H1 (cell line): ENCODE measurements at regions not wholly inside any gene's neighbourhood (a gene's known extent, or its start where the extent isn't known, plus 50 kb on each side); places are given as distances from the start of the nearest gene placed in this dataset.
A peak's percentile ranks its signal among the peaks of the same experiment; 100 is the strongest.

ENCODE experiments used
- CTCF ChIA-PET: fragments of 300-600 bp; sonication (Branson Sonifier 250); formaldehyde crosslinking; loops from one replicate; lab custom pipeline; 2021; ENCODE audit not compliant: partially characterized antibody; lab: Charles Lee
- POLR2A ChIA-PET: fragments of 300-600 bp; sonication (Branson Sonifier 250); formaldehyde crosslinking; loops from one replicate; lab custom pipeline; 2021; ENCODE audit warnings: inconsistent platforms; ENCODE audit not compliant: partially characterized antibody; lab: Charles Lee
- DNase-seq, 2 experiments: peaks; one replicate each; pipeline versions ENCODE4 v3.0.0 to v3.0.0-alpha.2; 2010 to 2022; ENCODE audit warnings: low spot score in 2 of 2, low read depth in 1 of 2, mixed read lengths in 1 of 2
- FAIRE-seq: peaks from 2 replicates; lab custom pipeline; 2011; peaks lifted over from hg19 to GRCh38; lab: Jason Lieb, UNC
- H2AFZ ChIP-seq: 2 replicates; pipeline ENCODE4 v1.8.1; 2012; ENCODE audit warnings: low read length, inconsistent platforms
- H2AK5ac ChIP-seq: 2 replicates; pipeline ENCODE4 v1.6.1; 2013; ENCODE audit warnings: low read depth, low read length
- H2BK120ac ChIP-seq: replicated peaks from 2 replicates; pipeline ENCODE3; 2013; ENCODE audit warnings: low read depth, low read length, inconsistent platforms
- H2BK12ac ChIP-seq: 2 replicates; pipeline ENCODE4 v1.6.1; 2013; ENCODE audit warnings: low read depth, low read length
- H2BK15ac ChIP-seq: 2 replicates; pipeline ENCODE4 v1.6.1; 2013; ENCODE audit warnings: low read length
- H2BK20ac ChIP-seq: 2 replicates; pipeline ENCODE4 v1.6.1; 2013; ENCODE audit warnings: low read length
- H2BK5ac ChIP-seq: 2 replicates; pipeline ENCODE4 v1.6.1; 2013; ENCODE audit warnings: low read depth, low read length
- H3K14ac ChIP-seq: 2 replicates; pipeline ENCODE4 v1.6.1; 2013; ENCODE audit warnings: inconsistent platforms; ENCODE audit not compliant: insufficient read length
- H3K18ac ChIP-seq: 2 replicates; pipeline ENCODE4 v1.6.1; 2013; ENCODE audit warnings: low read length; ENCODE audit errors: extremely low read depth
- H3K23ac ChIP-seq: 2 replicates; pipeline ENCODE4 v1.6.1; 2013; ENCODE audit warnings: inconsistent platforms; ENCODE audit not compliant: insufficient read length
- H3K23me2 ChIP-seq: 2 replicates; pipeline ENCODE4 v1.6.1; 2013; ENCODE audit warnings: low read depth, low read length
- H3K27ac ChIP-seq: 2 replicates; pipeline ENCODE4 v1.6.1; 2011; ENCODE audit warnings: low read depth, low read length, inconsistent platforms
- H3K27me3 ChIP-seq, 4 experiments: replicated peaks in 1 of 4; 1 replicate in 1 of 4; 2 replicates in 3 of 4; pipeline versions ENCODE4 v1.6.1 to v1.8.1; 2011 to 2013; ENCODE audit warnings: low read length in 3 of 4, mild to moderate bottlenecking in 3 of 4, inconsistent platforms in 2 of 4, mixed read lengths in 2 of 4, moderate library complexity in 1 of 4; ENCODE audit not compliant: control insufficient read depth in 3 of 4, insufficient read depth in 3 of 4; ENCODE audit errors: extremely low read depth in 1 of 4
- H3K36me3 ChIP-seq, 4 experiments: 2 replicates each; pipeline versions ENCODE4 v1.6.1 to v1.8.1; 2011 to 2013; ENCODE audit warnings: mild to moderate bottlenecking in 4 of 4, low read length in 3 of 4, moderate library complexity in 2 of 4, control low read depth in 1 of 4, inconsistent platforms in 1 of 4; ENCODE audit not compliant: insufficient read depth in 4 of 4, control insufficient read depth in 2 of 4
- H3K4ac ChIP-seq: replicated peaks from 2 replicates; pipeline ENCODE3; 2013; ENCODE audit warnings: low read length, low read depth, mixed read lengths, inconsistent platforms; ENCODE audit not compliant: insufficient read length
- H3K4me1 ChIP-seq, 4 experiments: replicated peaks in 1 of 4; 1 replicate in 1 of 4; 2 replicates in 3 of 4; pipeline versions ENCODE4 v1.6.1 to v1.8.1; 2011 to 2013; ENCODE audit warnings: low read length in 3 of 4, inconsistent platforms in 2 of 4, mixed read lengths in 1 of 4; ENCODE audit not compliant: insufficient read depth in 4 of 4, control insufficient read depth in 3 of 4
- H3K4me2 ChIP-seq, 2 experiments: 2 replicates each; pipeline versions ENCODE4 v1.6.1 to v1.8.1; 2011 to 2013; ENCODE audit warnings: low read depth in 2 of 2, low read length in 2 of 2, control low read depth in 1 of 2, inconsistent platforms in 1 of 2, mild to moderate bottlenecking in 1 of 2; ENCODE audit not compliant: insufficient read depth in 1 of 2
- H3K4me3 ChIP-seq, 4 experiments: fragments of 200-600, 300-600 bp in 1 of 4; sonication (generic), shearing (Covaris generic), sonication (Bioruptor Twin) in 1 of 4; 2 replicates each; pipeline versions ENCODE4 v1.5.1 to v1.8.1; 2011 to 2016; ENCODE audit warnings: low read length in 4 of 4, low read depth in 3 of 4, control low read depth in 2 of 4, inconsistent platforms in 2 of 4, mild to moderate bottlenecking in 2 of 4, mixed read lengths in 1 of 4, moderate library complexity in 1 of 4; ENCODE audit not compliant: insufficient read depth in 2 of 4; ENCODE audit errors: extremely low read depth in 1 of 4
- H3K56ac ChIP-seq: replicated peaks from 2 replicates; pipeline ENCODE3; 2013; ENCODE audit warnings: low read depth, mild to moderate bottlenecking, mixed read lengths, low read length, inconsistent platforms; ENCODE audit not compliant: insufficient read length
- H3K79me1 ChIP-seq: 2 replicates; pipeline ENCODE4 v1.6.1; 2013; ENCODE audit warnings: low read depth, low read length, control low read depth
- H3K79me2 ChIP-seq, 2 experiments: 2 replicates each; pipeline versions ENCODE4 v1.6.1 to v1.8.1; 2012 to 2013; ENCODE audit warnings: low read length in 2 of 2, mild to moderate bottlenecking in 2 of 2, inconsistent platforms in 1 of 2; ENCODE audit not compliant: insufficient read depth in 2 of 2, control insufficient read depth in 1 of 2
- H3K9ac ChIP-seq, 4 experiments: replicated peaks in 1 of 4; 1 replicate in 1 of 4; 2 replicates in 3 of 4; pipeline versions ENCODE4 v1.6.1 to v1.8.1; 2011 to 2013; ENCODE audit warnings: low read depth in 3 of 4, low read length in 3 of 4, control low read depth in 2 of 4, mild to moderate bottlenecking in 2 of 4, moderate library complexity in 2 of 4, inconsistent platforms in 1 of 4; ENCODE audit errors: extremely low read depth in 1 of 4
- H3K9me3 ChIP-seq, 2 experiments: 2 replicates each; pipeline versions ENCODE4 v1.6.1 to v1.8.1; 2012 to 2013; ENCODE audit warnings: mild to moderate bottlenecking in 2 of 2, moderate library complexity in 2 of 2, control low read depth in 1 of 2, inconsistent platforms in 1 of 2, low read depth in 1 of 2, low read length in 1 of 2, mixed read lengths in 1 of 2; ENCODE audit not compliant: insufficient read depth in 2 of 2
- H4K20me1 ChIP-seq, 2 experiments: replicated peaks in 1 of 2; 2 replicates each; pipeline versions ENCODE3 to v1.8.1; 2011 to 2013; ENCODE audit warnings: inconsistent platforms in 2 of 2, low read length in 2 of 2, mild to moderate bottlenecking in 1 of 2; ENCODE audit not compliant: insufficient read depth in 2 of 2, control insufficient read depth in 1 of 2
- H4K5ac ChIP-seq: 2 replicates; pipeline ENCODE4 v1.6.1; 2013; ENCODE audit warnings: low read length, low read depth, mixed read lengths, inconsistent platforms; ENCODE audit not compliant: insufficient read length
- H4K8ac ChIP-seq: 2 replicates; pipeline ENCODE4 v1.8.0; 2013; ENCODE audit warnings: mild to moderate bottlenecking, moderate library complexity, low read length, inconsistent platforms; ENCODE audit not compliant: insufficient read depth; ENCODE audit errors: extremely low read depth
- H4K91ac ChIP-seq: replicated peaks from 2 replicates; pipeline ENCODE3; 2013; ENCODE audit warnings: low read length, mixed read lengths, inconsistent platforms; ENCODE audit not compliant: insufficient read length
- ATF2 ChIP-seq: IDR thresholded peaks from 2 replicates; pipeline ENCODE4 v1.6.1; 2012; ENCODE audit warnings: low read length, inconsistent platforms
- BACH1 ChIP-seq: IDR thresholded peaks from 2 replicates; pipeline ENCODE4 v1.6.1; 2012; ENCODE audit warnings: low read length, improper control_type of control experiment
- JUN ChIP-seq: IDR thresholded peaks from 2 replicates; pipeline ENCODE4 v1.6.1; 2011; ENCODE audit warnings: low read depth, mild to moderate bottlenecking, improper control_type of control experiment, low read length
- NANOG ChIP-seq: IDR thresholded peaks from 2 replicates; pipeline ENCODE4 v1.6.1; 2011; ENCODE audit warnings: low read length, low read depth, mild to moderate bottlenecking, inconsistent platforms; ENCODE audit not compliant: insufficient read depth, poor library complexity, severe bottlenecking
- PHF8 ChIP-seq: fragments of 200-600 bp; sonication (generic); conservative IDR thresholded peaks from 2 replicates; pipeline ENCODE4 v1.7.1; 2012; ENCODE audit warnings: low read depth, mild to moderate bottlenecking, inconsistent platforms, low read length, moderate library complexity
- POLR2AphosphoS5 ChIP-seq: IDR thresholded peaks from 2 replicates; pipeline ENCODE4 v1.6.1; 2011; ENCODE audit warnings: low read depth, low read length
- RAD21 ChIP-seq, 2 experiments: IDR thresholded peaks in 1 of 2; conservative IDR thresholded peaks in 1 of 2; 2 replicates each; pipeline ENCODE4 v1.6.1; 2011; ENCODE audit warnings: low read depth in 2 of 2, low read length in 2 of 2, improper control_type of control experiment in 1 of 2, inconsistent platforms in 1 of 2, mild to moderate bottlenecking in 1 of 2, moderate library complexity in 1 of 2
- RBBP5 ChIP-seq: IDR thresholded peaks from 2 replicates; pipeline ENCODE4 v1.7.1; 2012; ENCODE audit warnings: low read depth, mild to moderate bottlenecking, inconsistent platforms, low read length, moderate library complexity, borderline replicate concordance
- RXRA ChIP-seq: IDR thresholded peaks from 2 replicates; pipeline ENCODE4 v1.6.1; 2011; ENCODE audit warnings: low read depth, mild to moderate bottlenecking, low read length, moderate library complexity; ENCODE audit not compliant: insufficient read depth
- TEAD4 ChIP-seq: IDR thresholded peaks from 2 replicates; pipeline ENCODE4 v1.6.1; 2012; ENCODE audit warnings: low read depth, low read length, inconsistent platforms, mixed read lengths
- WGBS, 2 experiments: shearing (Covaris generic) in 1 of 2; methylation state at CpG; one replicate each; pipeline versions ENCODE4 v1.1.6 to v1.1.7; 2013 to 2015; ENCODE audit warnings: low lambda C conversion rate in 2 of 2, mixed read lengths in 2 of 2, inconsistent platforms in 1 of 2, low coverage in 1 of 2, missing lambda C conversion rate in 1 of 2; ENCODE audit not compliant: insufficient replicate concordance in 2 of 2, insufficient coverage in 1 of 2, insufficient read length in 1 of 2; ENCODE audit errors: extremely low coverage in 1 of 2, missing lambda C conversion rate in 1 of 2; 5-methylcytosine and 5-hydroxymethylcytosine counted together

- Histone ChIP-seq H3K18ac (no peak overlapping the region), H3K9ac (no peak overlapping the region), H4K5ac (no peak overlapping the region), H4K91ac (no peak overlapping the region), H2BK15ac (no peak overlapping the region), H3K14ac (no peak overlapping the region), H4K20me1 (no peaks in the 10 kb centered on the region), H3K23me2 (no peaks in the 10 kb centered on the region), H3K4me3 (no peak overlapping the region), H3K9me3 (peaks cover 3 to 4% of the 10 kb centered on the region in 2 experiments; a peak in 2 of 4 replicates), H2AK5ac (no peak overlapping the region), H4K8ac (no peak overlapping the region), H2AFZ (no peak overlapping the region), H3K27ac (no peak overlapping the region), H2BK20ac (no peak overlapping the region), H3K4me1 (peaks cover 0 to 3% (median 0%) of the 10 kb centered on the region in 4 experiments; a peak in 1 of 7 replicates), H3K56ac (no peak overlapping the region), H2BK120ac (no peak overlapping the region), H3K36me3 (no peaks in the 10 kb centered on the region), H2BK12ac (no peak overlapping the region), H2BK5ac (no peak overlapping the region), H3K4me2 (no peak overlapping the region), H3K27me3 (peaks cover 0 to 3% (median 0%) of the 10 kb centered on the region in 4 experiments; a peak in 1 of 7 replicates), H3K79me1 (no peaks in the 10 kb centered on the region), H3K79me2 (no peaks in the 10 kb centered on the region), H3K4ac (no peak overlapping the region), H3K23ac (no peak overlapping the region)
- POLR2A ChIA-PET = interaction anchor here (1.5 to 1.8 kb wide), 2 partner anchors 57 to 145 kb away, joined by 4 read pairs; no protein-coding TSS in a partner anchor
- CTCF ChIA-PET = no interaction called here
- no peak for FAIRE-seq
- no peak for DNase-seq
- whole genome bisulfite sequencing, 2 experiments = 95% methylated on average over 2 of the region's 2 CpGs; no CpG with 5 or more reads in 1 of the 2 experiments
- TF ChIP-seq RAD21 (IDR thresholded peaks at IDR 0.05 in 1 of 2, conservative IDR thresholded peaks at IDR 0.05 in 1 of 2; ENCODE audit: low read depth in 2 of 2, low read length in 2 of 2) (peak; percentile 53 to 69), TEAD4 (no peak), RBBP5 (no peak), JUN (no peak), PHF8 (no peak), RXRA (no peak), POLR2AphosphoS5 (no peak), ATF2 (no peak), NANOG (no peak), BACH1 (no peak)
These were observed 151.4 kb upstream of the SSTR1 start for GRCh38 chr14:38056270-38056669.
